ENCODE measurements at regions not wholly inside any gene's neighbourhood (a gene's known extent, or its start where the extent isn't known, plus 50 kb on each side); places are given as distances from the start of the nearest gene placed in this dataset.

GRCh38 chr18:65269375-65269774 is 481.4 kb upstream of the CDH7 start:
- in situ Hi-C loops (cut with HindIII; ENCODE audit: low pct_ligation_motif_present, low sequenced_read_pairs), result no loop called here
- Histone ChIP-seq H3K27me3 (replicated peaks) (no peaks in the 10 kb centered on the region), H3K4me3 (ENCODE audit: low read depth, low read length) (no peak overlapping the region), H3K27ac (no peak overlapping the region), H3K36me3 (replicated peaks) (no peaks in the 10 kb centered on the region)
- DNase-seq, result no peak
- no peak for TF ChIP-seq CTCF (IDR thresholded peaks at IDR 0.05; ENCODE audit: low read depth, low read length, missing control alignments)

DNA sequence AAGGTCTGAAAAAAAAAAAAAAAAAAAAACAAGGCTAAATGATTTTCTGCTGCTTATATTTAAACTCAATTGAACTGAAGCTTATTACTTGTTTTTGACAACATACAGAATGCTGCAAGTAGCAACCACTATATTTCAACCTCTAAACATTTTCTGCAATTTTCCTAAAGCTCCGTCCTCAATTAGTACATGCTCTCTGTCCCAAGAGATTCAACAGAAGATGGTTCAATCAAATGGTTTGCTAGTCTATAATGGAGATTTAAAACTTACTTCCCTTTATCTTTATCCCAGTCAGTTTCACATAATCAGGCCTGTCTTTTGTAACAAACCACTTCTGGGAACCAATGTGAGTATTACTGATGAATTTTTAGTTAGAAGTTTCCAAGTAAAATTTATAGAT is 485.1 kb upstream of the CDH7 start:
- Histone ChIP-seq H3K27me3 (replicated peaks) (no peaks in the 10 kb centered on the region), H3K27ac (no peak overlapping the region), H3K4me3 (ENCODE audit: low read depth, low read length) (no peak overlapping the region), H3K36me3 (replicated peaks) (no peaks in the 10 kb centered on the region)
- no peak for TF ChIP-seq CTCF (IDR thresholded peaks at IDR 0.05; ENCODE audit: low read depth, low read length, missing control alignments)
- in situ Hi-C loops (cut with HindIII; ENCODE audit: low pct_ligation_motif_present, low sequenced_read_pairs), result no loop called here
- no peak for DNase-seq

DNA sequence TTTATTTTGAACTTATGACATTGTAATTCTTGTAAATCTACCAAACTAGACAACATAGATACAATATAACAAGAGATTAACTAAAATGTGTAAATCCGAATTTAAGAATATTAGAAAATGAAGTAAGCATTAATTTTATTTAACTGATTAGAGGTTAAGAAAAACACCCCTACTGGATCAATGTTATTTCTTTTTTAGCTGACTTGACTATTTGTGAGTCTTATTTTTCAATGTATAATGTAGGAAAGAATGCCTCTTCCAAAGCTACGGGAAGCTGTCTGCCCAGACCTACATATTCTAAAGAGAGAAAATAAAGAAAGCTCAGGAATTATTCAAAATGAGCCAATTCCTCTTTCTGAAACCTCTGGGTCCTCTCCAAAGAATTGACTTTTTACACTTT is 490.8 kb upstream of the CDH7 start:
- DNase-seq, result no peak
- Histone ChIP-seq H3K27ac (no peak overlapping the region), H3K36me3 (replicated peaks) (no peaks in the 10 kb centered on the region), H3K4me3 (ENCODE audit: low read depth, low read length) (no peak overlapping the region), H3K27me3 (replicated peaks) (no peaks in the 10 kb centered on the region)
- TF ChIP-seq CTCF (IDR thresholded peaks at IDR 0.05; ENCODE audit: low read depth, low read length, missing control alignments), result no peak
- in situ Hi-C loops (cut with HindIII; ENCODE audit: low pct_ligation_motif_present, low sequenced_read_pairs), result no loop called here

DNA sequence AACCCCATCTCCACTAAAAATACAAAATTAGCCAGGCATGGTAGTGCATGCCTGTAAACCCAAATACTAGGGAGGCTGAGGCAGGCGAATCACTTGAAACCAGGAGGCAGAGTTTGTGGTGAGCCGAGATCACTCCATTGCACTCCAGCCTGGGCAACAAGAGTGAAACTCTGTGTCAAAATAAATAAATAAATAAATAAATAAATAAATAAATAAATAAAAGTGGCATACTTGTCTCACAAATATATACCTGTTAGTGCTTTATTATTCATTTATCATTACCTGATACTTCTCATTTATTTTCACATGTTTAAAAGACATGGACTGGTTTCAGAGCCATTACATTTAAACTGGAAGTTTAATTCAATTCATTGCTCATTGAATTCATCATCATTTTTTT is 491.4 kb upstream of the CDH7 start:
- in situ Hi-C loops (cut with HindIII; ENCODE audit: low pct_ligation_motif_present, low sequenced_read_pairs), result no loop called here
- Histone ChIP-seq H3K27me3 (replicated peaks) (no peaks in the 10 kb centered on the region), H3K4me3 (ENCODE audit: low read depth, low read length) (no peak overlapping the region), H3K36me3 (replicated peaks) (no peaks in the 10 kb centered on the region), H3K27ac (no peak overlapping the region)
- no peak for TF ChIP-seq CTCF (IDR thresholded peaks at IDR 0.05; ENCODE audit: low read depth, low read length, missing control alignments)
- no peak for DNase-seq

DNA sequence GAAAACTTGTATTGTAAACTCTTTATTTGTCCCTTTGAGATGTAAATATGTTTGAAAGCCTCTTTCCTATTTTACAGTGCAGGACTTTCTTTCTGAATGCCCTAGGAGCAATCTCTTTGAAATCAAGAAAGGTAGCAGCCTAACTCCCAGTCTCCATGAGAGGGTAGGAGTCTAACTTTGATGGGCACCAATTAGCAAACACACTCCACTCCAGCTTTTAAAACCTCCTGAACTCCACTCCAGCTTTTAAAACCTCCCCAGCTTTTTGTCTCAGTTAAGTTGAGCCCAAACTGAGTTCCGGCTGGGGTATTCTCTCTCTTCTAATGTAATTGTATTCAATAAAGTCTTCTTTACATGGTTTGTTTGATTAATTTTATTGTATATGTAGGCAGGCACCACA is 493.7 kb upstream of the CDH7 start:
- no peak for DNase-seq
- Histone ChIP-seq H3K36me3 (replicated peaks) (no peaks in the 10 kb centered on the region), H3K27me3 (replicated peaks) (no peaks in the 10 kb centered on the region), H3K4me3 (ENCODE audit: low read depth, low read length) (no peak overlapping the region), H3K27ac (no peak overlapping the region)
- in situ Hi-C loops (cut with HindIII; ENCODE audit: low pct_ligation_motif_present, low sequenced_read_pairs), result no loop called here
- TF ChIP-seq CTCF (IDR thresholded peaks at IDR 0.05; ENCODE audit: low read depth, low read length, missing control alignments), result no peak

GRCh38 chr18:65255417-65255816 is 495.4 kb upstream of the CDH7 start:
- Histone ChIP-seq H3K27ac (no peak overlapping the region), H3K4me3 (ENCODE audit: low read depth, low read length) (no peak overlapping the region), H3K36me3 (replicated peaks) (no peaks in the 10 kb centered on the region), H3K27me3 (replicated peaks) (no peaks in the 10 kb centered on the region)
- no peak for TF ChIP-seq CTCF (IDR thresholded peaks at IDR 0.05; ENCODE audit: low read depth, low read length, missing control alignments)
- DNase-seq, result no peak
- in situ Hi-C loops (cut with HindIII; ENCODE audit: low pct_ligation_motif_present, low sequenced_read_pairs), result no loop called here

All from brain microvascular endothelial cell (primary cell).